Thyroid gland (tissue), 4 donors: ENCODE measurements at regions not wholly inside any gene's neighbourhood (a gene's known extent, or its start where the extent isn't known, plus 50 kb on each side); places are given as distances from the start of the nearest gene placed in this dataset.

Experiments
- CTCF ChIP-seq, 6 experiments: fragments of 200-600 bp in 3 of 6; fragments of 450-650 bp in 3 of 6; sonication (generic) in 3 of 6; IDR thresholded peaks; one replicate each; pipeline ENCODE4 v1.5.1; 2016 to 2019; ENCODE audit warnings: antibody characterized with exemption in 6 of 6, mild to moderate bottlenecking in 2 of 6, inconsistent platforms in 1 of 6, moderate library complexity in 1 of 6
- POLR2A ChIP-seq, 2 donors: fragments of 450-650 bp; IDR thresholded peaks; one replicate each; pipeline ENCODE4 v1.6.1; 2017; ENCODE audit warnings: antibody characterized with exemption in 2 of 2, mild to moderate bottlenecking in 2 of 2, moderate library complexity in 1 of 2

GRCh38 chr12:73266206-73266605 lies 994.0 kb downstream of the TRHDE start:
- TF ChIP-seq CTCF (IDR thresholded peaks at IDR 0.05) (no peak), POLR2A (IDR thresholded peaks at IDR 0.05) (no peak)
